GM12872 (cell line): ENCODE measurements at regions not wholly inside any gene's neighbourhood (a gene's known extent, or its start where the extent isn't known, plus 50 kb on each side); places are given as distances from the start of the nearest gene placed in this dataset.

Source experiments
- TF ChIP-seq, protein P1 (sequence below): IDR thresholded peaks from 3 replicates; pipeline ENCODE4 v1.5.1; 2011; ENCODE audit warnings: low read depth, mild to moderate bottlenecking, low read length, moderate library complexity; ENCODE audit not compliant: insufficient read depth

DNA sequence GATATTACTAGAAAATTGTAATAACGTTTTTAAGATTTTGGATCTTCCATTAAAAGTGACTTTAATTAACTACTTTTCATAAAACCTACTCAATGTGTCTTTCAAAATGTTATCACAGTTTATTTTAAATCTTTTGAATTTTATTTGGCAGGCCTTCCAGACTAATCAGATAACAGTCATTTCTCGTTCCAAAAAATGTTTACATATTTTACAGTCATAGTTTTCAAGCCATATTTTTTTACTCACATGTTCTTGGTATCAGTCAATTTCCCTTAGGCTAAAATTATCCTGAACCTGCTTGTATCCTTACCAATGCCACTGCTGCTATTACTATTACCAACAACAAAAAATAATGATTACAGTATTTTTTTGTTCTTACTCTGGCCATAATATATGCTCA is 1783.5 kb downstream of the SLITRK5 start:
- TF ChIP-seq, protein P1, sequence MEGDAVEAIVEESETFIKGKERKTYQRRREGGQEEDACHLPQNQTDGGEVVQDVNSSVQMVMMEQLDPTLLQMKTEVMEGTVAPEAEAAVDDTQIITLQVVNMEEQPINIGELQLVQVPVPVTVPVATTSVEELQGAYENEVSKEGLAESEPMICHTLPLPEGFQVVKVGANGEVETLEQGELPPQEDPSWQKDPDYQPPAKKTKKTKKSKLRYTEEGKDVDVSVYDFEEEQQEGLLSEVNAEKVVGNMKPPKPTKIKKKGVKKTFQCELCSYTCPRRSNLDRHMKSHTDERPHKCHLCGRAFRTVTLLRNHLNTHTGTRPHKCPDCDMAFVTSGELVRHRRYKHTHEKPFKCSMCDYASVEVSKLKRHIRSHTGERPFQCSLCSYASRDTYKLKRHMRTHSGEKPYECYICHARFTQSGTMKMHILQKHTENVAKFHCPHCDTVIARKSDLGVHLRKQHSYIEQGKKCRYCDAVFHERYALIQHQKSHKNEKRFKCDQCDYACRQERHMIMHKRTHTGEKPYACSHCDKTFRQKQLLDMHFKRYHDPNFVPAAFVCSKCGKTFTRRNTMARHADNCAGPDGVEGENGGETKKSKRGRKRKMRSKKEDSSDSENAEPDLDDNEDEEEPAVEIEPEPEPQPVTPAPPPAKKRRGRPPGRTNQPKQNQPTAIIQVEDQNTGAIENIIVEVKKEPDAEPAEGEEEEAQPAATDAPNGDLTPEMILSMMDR, result no peak

DNA sequence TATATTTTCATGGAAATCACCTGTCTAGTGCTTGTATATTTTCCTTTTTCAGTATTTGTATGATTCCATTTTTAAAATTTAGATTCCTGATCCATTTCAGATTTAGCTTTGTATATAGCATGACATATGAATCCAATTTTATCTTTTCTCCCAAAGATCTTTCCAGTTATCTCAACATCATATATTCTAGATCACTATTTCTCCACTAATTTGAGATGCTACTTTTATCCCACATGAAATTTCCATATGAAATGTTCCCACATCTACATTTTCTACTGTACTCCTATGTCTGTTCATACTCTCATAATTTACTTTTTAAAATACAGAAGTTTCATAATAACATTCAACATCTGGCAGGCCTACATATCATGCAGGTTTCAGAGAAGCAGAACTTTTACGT is 1784.1 kb downstream of the SLITRK5 start:
- TF ChIP-seq, protein P1, result no peak

GRCh38 chr13:89455741-89456140 is 1784.6 kb downstream of the SLITRK5 start:
- TF ChIP-seq, protein P1, result no peak

GRCh38 chr13:89457977-89458376 is 1786.8 kb downstream of the SLITRK5 start:
- TF ChIP-seq, protein P1, result no peak

DNA sequence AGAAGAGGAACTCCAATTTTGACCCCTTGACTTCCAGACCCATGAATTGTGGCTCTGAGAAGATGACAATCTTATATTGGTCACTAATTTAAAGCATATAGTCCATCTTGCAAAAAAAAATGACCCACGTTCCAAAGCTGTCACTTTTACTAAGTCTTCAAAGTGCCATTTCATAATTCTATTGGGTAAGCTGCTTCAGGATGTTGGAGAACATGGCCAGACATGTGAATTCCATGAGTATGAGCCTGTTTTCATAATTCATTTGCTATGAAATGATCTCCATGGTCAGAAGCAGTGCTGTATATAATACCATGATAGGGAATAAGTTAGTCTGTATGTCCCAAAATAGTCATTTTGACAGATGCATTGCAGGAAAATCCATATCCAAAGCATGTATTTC is 1787.3 kb downstream of the SLITRK5 start:
- TF ChIP-seq, protein P1, result no peak

DNA sequence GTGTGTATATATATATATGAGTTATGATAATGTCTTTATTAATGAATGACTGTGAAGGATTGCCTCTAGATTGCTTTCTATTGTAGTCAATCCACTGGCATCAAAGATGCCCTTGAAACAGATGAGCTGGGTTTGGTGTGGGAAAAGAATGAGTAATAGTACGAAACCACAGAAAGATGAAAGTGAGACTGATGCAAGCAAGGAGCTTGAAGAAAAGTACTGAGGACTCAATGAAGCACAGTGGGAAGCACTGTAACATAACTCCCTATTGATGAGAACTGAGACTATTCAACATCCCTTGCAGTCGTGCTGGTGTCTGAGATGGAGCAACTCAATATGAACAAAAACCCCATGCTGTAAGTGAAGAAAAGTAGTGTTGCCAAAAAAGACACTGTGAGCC is 1794.2 kb downstream of the SLITRK5 start:
- TF ChIP-seq, protein P1, result no peak

DNA sequence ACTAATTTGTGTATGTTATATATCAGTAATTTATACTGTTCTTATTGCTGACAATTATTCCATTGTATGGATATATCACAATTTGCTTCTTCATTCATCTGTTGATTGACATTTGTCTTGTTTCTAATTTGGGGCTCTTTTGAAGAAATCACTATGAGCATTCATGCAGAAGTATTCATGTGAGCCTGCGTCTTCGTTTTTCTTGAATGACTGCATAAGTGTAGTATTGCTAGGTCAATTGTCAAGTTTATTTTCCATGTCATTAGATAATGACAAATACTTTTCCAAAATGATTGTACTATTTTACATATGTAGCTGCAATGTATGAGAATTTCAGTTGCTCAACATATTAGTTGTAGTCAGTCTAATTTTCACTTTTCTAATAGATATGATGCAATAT is 1796.9 kb downstream of the SLITRK5 start:
- TF ChIP-seq, protein P1, result no peak

DNA sequence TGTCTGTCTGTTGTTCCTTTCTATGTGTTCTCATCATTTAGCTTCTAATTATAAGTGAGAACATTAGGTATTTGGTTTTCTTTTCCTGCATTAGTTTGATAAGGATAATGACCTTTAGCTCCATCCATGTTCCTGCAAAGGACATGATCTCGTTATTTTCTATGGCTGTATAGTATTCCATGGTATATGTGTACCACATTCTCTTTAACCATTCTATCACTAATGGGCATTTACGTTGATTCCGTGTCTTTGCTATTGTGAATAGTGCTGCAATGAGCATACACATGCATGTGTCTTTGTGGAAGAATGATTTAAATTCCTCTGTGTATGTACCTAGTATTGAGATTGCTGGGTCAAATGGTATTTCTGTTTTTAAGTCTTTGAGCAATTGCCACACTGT is 1799.7 kb downstream of the SLITRK5 start:
- TF ChIP-seq, protein P1, result no peak
